ENCODE measurements at regions not wholly inside any gene's neighbourhood (a gene's known extent, or its start where the extent isn't known, plus 50 kb on each side); places are given as distances from the start of the nearest gene placed in this dataset.
A peak's percentile ranks its signal among the peaks of the same experiment; 100 is the strongest.

- Histone ChIP-seq H3K4ac (ENCODE audit: low read depth, low read length) (no peak overlapping the region), H4K5ac (ENCODE audit: low read depth, low read length) (no peak overlapping the region), H3K79me1 (ENCODE audit: low read depth in 1 of 2, low read length in 2 of 2) (no peaks in the 10 kb centered on the region), H3K56ac (ENCODE audit: extremely low read depth, insufficient read depth, low read length) (no peak overlapping the region), H3K4me3 (ENCODE audit: insufficient read depth, low read depth, low read length) (no peak overlapping the region), H2AK5ac (ENCODE audit: low read depth, low read length) (peak overlapping the region; percentile 39; the same call in 1 of the 2 replicates), H3K9me1 (ENCODE audit: insufficient read depth, low read length) (peaks cover 4% of the 10 kb centered on the region), H4K91ac (ENCODE audit: insufficient read depth, low read depth, low read length) (no peak overlapping the region), H2BK15ac (ENCODE audit: low read depth, low read length) (0 out of 3 replicates have a peak overlapping the region, but pooled peaks have one; percentile 13), H3K27ac (ENCODE audit: insufficient read depth, low read length) (no peak overlapping the region), H2BK120ac (ENCODE audit: low read depth, low read length) (no peak overlapping the region), H2BK20ac (ENCODE audit: low read depth, low read length) (no peak overlapping the region), H3K9me3 (ENCODE audit: control insufficient read depth, insufficient read depth, low read length) (no peaks in the 10 kb centered on the region), H3K18ac (ENCODE audit: low read depth, low read length) (no peak overlapping the region), H2BK5ac (ENCODE audit: low read depth, low read length, poor library complexity, severe bottlenecking) (no peak overlapping the region), H3K36me3 (ENCODE audit: control insufficient read depth, insufficient read depth, low read length) (no peaks in the 10 kb centered on the region), H3K27me3 (ENCODE audit: control insufficient read depth, insufficient read depth, low read length) (peaks cover 4% of the 10 kb centered on the region; the same call in 1 of the 2 replicates), H3K14ac (replicated peaks; ENCODE audit: low read depth, low read length) (no peak overlapping the region), H4K20me1 (ENCODE audit: insufficient read depth, low read length) (no peaks in the 10 kb centered on the region), H4K8ac (ENCODE audit: low read depth in 2 of 2, low read length in 2 of 2) (no peak overlapping the region), H3K23ac (ENCODE audit: low read depth, low read length) (no peak overlapping the region), H3K4me2 (ENCODE audit: low read depth, low read length) (no peak overlapping the region), H2AFZ (replicated peaks; ENCODE audit: low read length, poor library complexity) (peak overlapping the region; percentile 21), H3K4me1 (ENCODE audit: control insufficient read depth, insufficient read depth, low read length) (no peaks in the 10 kb centered on the region), H3K9ac (ENCODE audit: low read depth, low read length) (no peak overlapping the region), H2AK9ac (replicated peaks; ENCODE audit: low read depth, low read length, poor library complexity) (peak overlapping the region; percentile 42)
- DNase-seq = no peak
- TF ChIP-seq BHLHE40 (IDR thresholded peaks at IDR 0.05; ENCODE audit: low read depth, low read length) = no peak
- TF ChIP-seq MAZ (IDR thresholded peaks at IDR 0.05; ENCODE audit: borderline replicate concordance, low read depth, low read length) = no peak
- TF ChIP-seq RFX5 (IDR thresholded peaks at IDR 0.05; ENCODE audit: low read depth, low read length) = no peak
- WGBS, 2 experiments (ENCODE audit: extremely low coverage in 2 of 2, insufficient read length in 1 of 2) = 80% methylated on average over 4 of the region's 11 CpGs; no CpG with 5 or more reads in 1 of the 2 experiments
- CTCF ChIA-PET = no interaction called here
- in situ Hi-C loops (cut with MboI; ENCODE audit: low sequenced_read_pairs) = loop anchor here (5.0 to 10.0 kb wide), 2 partner anchors 308 to 535 kb away; partner anchors contain the start of gene SHISAL1
- ATAC-seq (ENCODE audit: low read depth) = no peak
- dilution Hi-C loops (cut with HindIII; ENCODE audit: low sequenced_read_pairs, unreplicated experiment) = no loop called here
- POLR2A ChIA-PET (ENCODE audit: unreplicated experiment) = no interaction called here
- BruUV-seq (replicated peaks) = no TSS peak
- intact Hi-C loops (cut with micrococcal nuclease) = loop anchor here (1.0 to 5.0 kb wide), 3 partner anchors 125 to 296 kb away; partner anchors contain the start of gene RTL6
These were observed 79.3 kb upstream of the PRR5 start for GRCh38 chr22:44622679-44623078.
